ENCODE measurements at regions not wholly inside any gene's neighbourhood (a gene's known extent, or its start where the extent isn't known, plus 50 kb on each side); places are given as distances from the start of the nearest gene placed in this dataset.
"Not testable (repeated sequence)": the region's sequence is repeated elsewhere in the genome, so short reads cannot be mapped to it uniquely, and the experiment has no call there.

DNA sequence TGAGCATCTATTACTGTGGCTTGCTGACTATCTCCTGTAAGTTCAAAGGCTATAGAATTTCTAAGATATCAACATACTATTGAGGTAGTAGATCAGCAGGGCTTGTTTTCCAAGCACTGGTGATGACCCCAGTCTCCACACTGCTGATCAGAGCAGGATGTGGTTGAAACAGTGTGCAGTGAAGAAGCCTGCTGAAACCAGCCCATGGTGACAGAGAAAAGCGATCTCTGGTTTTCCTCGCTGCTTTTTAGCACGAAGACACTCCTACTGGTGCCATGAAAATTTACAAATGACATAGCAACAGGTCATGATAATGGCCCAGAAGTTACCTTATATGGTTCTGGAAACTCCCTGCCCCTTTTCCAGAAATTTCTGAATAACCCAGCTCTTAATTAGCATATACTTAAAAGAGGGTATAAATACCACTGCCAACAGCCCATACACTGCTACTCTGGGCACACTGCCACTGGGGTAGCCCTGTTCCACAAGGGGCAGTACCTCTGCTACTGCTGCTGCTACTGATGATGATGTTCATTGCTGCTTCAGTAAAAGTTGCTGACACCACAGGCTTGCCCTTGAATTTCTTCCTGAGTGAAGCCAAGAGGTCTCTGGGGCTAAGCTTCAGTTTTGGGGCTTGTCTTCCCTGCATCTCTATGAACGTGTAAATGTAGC lies 1689.5 kb upstream of the PCDH10 start:
- Histone ChIP-seq H3K9me3 (ENCODE audit: low read depth, low read length, poor library complexity, severe bottlenecking) (no peaks in the 10 kb centered on the region), H3K4me3 (ENCODE audit: low read depth, low read length, poor library complexity, severe bottlenecking) (no peak overlapping the region), H3K36me3 (ENCODE audit: insufficient read depth, low read length, poor library complexity, severe bottlenecking) (no peaks in the 10 kb centered on the region), H3K4me1 (ENCODE audit: insufficient read depth, low read length, poor library complexity, severe bottlenecking) (no peaks in the 10 kb centered on the region), H3K27me3 (replicated peaks; ENCODE audit: insufficient read depth, low read depth, low read length, poor library complexity) (no peaks in the 10 kb centered on the region), H3K27ac (ENCODE audit: low read depth, low read length, poor library complexity, severe bottlenecking) (no peak overlapping the region)
- ChIA-PET POLR2A (ENCODE audit: low non-redundant PET) (no interaction called here), CTCF (no interaction called here)
- BruUV-seq (replicated peaks), result no TSS peak
- intact Hi-C loops (cut with micrococcal nuclease; ENCODE audit: unreplicated experiment), result no loop called here
- no peak for DNase-seq (ENCODE audit: low spot score)
- no peak for TF ChIP-seq EZH2 (IDR thresholded peaks at IDR 0.05; ENCODE audit: borderline replicate concordance, low read depth, low read length, poor library complexity, severe bottlenecking)
- TF ChIP-seq, protein P1, sequence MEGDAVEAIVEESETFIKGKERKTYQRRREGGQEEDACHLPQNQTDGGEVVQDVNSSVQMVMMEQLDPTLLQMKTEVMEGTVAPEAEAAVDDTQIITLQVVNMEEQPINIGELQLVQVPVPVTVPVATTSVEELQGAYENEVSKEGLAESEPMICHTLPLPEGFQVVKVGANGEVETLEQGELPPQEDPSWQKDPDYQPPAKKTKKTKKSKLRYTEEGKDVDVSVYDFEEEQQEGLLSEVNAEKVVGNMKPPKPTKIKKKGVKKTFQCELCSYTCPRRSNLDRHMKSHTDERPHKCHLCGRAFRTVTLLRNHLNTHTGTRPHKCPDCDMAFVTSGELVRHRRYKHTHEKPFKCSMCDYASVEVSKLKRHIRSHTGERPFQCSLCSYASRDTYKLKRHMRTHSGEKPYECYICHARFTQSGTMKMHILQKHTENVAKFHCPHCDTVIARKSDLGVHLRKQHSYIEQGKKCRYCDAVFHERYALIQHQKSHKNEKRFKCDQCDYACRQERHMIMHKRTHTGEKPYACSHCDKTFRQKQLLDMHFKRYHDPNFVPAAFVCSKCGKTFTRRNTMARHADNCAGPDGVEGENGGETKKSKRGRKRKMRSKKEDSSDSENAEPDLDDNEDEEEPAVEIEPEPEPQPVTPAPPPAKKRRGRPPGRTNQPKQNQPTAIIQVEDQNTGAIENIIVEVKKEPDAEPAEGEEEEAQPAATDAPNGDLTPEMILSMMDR (conservative IDR thresholded peaks at IDR 0.05; ENCODE audit: low read depth, low read length), result no peak

DNA sequence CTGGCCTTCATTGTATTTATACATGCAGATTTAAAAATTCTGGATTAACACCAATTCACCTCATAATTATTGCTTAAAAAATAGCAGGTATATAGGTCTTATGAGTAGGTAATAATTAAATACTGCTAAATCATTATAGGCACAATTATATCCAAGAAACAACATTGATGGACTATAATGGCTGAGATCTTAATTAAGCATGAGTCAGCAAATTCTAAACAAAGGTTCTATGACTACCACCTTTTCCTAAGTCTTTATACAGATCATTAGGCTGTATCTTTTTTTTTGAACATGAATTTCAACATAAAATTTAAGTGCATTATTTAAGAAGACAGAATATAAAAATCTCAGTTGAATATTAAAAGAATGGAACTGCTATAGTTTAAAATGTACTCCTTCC lies 1678.7 kb upstream of the PCDH10 start:
- no peak for TF ChIP-seq EZH2 (IDR thresholded peaks at IDR 0.05; ENCODE audit: borderline replicate concordance, low read depth, low read length, poor library complexity, severe bottlenecking)
- TF ChIP-seq, protein P1 (conservative IDR thresholded peaks at IDR 0.05; ENCODE audit: low read depth, low read length), result no peak
- Histone ChIP-seq H3K9me3 (ENCODE audit: low read depth, low read length, poor library complexity, severe bottlenecking) (peaks cover 5% of the 10 kb centered on the region), H3K4me3 (ENCODE audit: low read depth, low read length, poor library complexity, severe bottlenecking) (no peak overlapping the region), H3K4me1 (ENCODE audit: insufficient read depth, low read length, poor library complexity, severe bottlenecking) (no peaks in the 10 kb centered on the region), H3K27me3 (replicated peaks; ENCODE audit: insufficient read depth, low read depth, low read length, poor library complexity) (no peaks in the 10 kb centered on the region), H3K27ac (ENCODE audit: low read depth, low read length, poor library complexity, severe bottlenecking) (no peak overlapping the region), H3K36me3 (ENCODE audit: insufficient read depth, low read length, poor library complexity, severe bottlenecking) (no peaks in the 10 kb centered on the region)
- CTCF ChIA-PET, result no interaction called here
- no peak for DNase-seq (ENCODE audit: low spot score)
- intact Hi-C loops (cut with micrococcal nuclease; ENCODE audit: unreplicated experiment), result no loop called here
- POLR2A ChIA-PET (ENCODE audit: low non-redundant PET), result no interaction called here
- BruUV-seq (replicated peaks), result no TSS peak

DNA sequence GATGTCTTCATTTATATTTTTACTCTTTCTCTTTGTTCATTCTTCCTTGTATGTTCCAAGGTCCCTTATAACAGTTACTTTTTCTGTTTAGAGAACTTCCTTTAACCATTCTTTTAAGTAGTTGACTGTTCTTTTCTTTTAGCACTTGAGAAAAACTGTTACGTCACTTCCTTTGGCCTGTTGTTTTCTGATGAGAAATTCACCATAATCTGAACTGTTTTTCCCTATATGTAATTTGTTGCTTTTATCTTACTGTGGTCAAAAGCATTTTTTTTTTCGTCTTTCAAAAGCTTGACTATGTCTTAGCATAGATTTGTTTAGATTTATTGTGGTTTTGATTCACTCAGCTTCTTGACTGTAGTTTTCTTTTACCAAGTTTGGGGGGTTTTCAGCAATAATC lies 1660.3 kb upstream of the PCDH10 start:
- ChIA-PET POLR2A (ENCODE audit: low non-redundant PET) (no interaction called here), CTCF (no interaction called here)
- DNase-seq (ENCODE audit: low spot score), result no peak

DNA sequence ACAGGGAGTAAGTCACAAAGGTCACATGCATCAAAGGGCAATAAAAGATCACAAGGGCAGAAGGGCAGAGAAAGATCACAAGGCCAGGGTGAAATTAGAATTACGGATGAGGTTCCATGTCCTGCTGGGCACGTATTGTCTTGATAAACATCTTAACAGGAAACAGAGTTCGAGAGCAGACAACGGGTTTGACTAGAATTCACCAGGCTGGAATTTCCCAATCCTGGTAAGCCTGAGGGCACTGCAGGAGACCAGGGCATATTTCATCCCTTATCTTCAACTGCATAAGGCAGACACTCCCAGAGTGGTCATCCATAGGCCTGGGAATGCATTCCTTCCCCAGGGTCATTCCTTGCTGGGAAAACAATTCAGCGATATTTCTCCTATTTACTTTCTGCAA lies 1652.9 kb upstream of the PCDH10 start:
- H3K36me3 ChIP-seq (ENCODE audit: insufficient read depth, low read length, poor library complexity, severe bottlenecking); DNase-seq (ENCODE audit: low spot score); H3K4me1 ChIP-seq (ENCODE audit: insufficient read depth, low read length, poor library complexity, severe bottlenecking); H3K27me3 ChIP-seq (replicated peaks; ENCODE audit: insufficient read depth, low read depth, low read length, poor library complexity); H3K9me3 ChIP-seq (ENCODE audit: low read depth, low read length, poor library complexity, severe bottlenecking); H3K4me3 ChIP-seq (ENCODE audit: low read depth, low read length, poor library complexity, severe bottlenecking); intact Hi-C loops (cut with micrococcal nuclease; ENCODE audit: unreplicated experiment); BruUV-seq (replicated peaks); POLR2A ChIA-PET (ENCODE audit: low non-redundant PET); H3K27ac ChIP-seq (ENCODE audit: low read depth, low read length, poor library complexity, severe bottlenecking); CTCF ChIA-PET: not testable (repeated sequence)

More for the DNA sequence above, 1660.3 kb upstream of the PCDH10 start:
- no peak for TF ChIP-seq EZH2 (IDR thresholded peaks at IDR 0.05; ENCODE audit: borderline replicate concordance, low read depth, low read length, poor library complexity, severe bottlenecking)
- TF ChIP-seq, protein P1 (conservative IDR thresholded peaks at IDR 0.05; ENCODE audit: low read depth, low read length), result no peak
- Histone ChIP-seq H3K4me1 (ENCODE audit: insufficient read depth, low read length, poor library complexity, severe bottlenecking) (no peaks in the 10 kb centered on the region), H3K36me3 (ENCODE audit: insufficient read depth, low read length, poor library complexity, severe bottlenecking) (no peaks in the 10 kb centered on the region), H3K4me3 (ENCODE audit: low read depth, low read length, poor library complexity, severe bottlenecking) (no peak overlapping the region), H3K27me3 (replicated peaks; ENCODE audit: insufficient read depth, low read depth, low read length, poor library complexity) (no peaks in the 10 kb centered on the region), H3K9me3 (ENCODE audit: low read depth, low read length, poor library complexity, severe bottlenecking) (no peaks in the 10 kb centered on the region), H3K27ac (ENCODE audit: low read depth, low read length, poor library complexity, severe bottlenecking) (no peak overlapping the region)
- no TSS peak for BruUV-seq (replicated peaks)
- intact Hi-C loops (cut with micrococcal nuclease; ENCODE audit: unreplicated experiment), result no loop called here

All from A673 (cell line).